Mammary epithelial cell (primary cell): ENCODE measurements at regions not wholly inside any gene's neighbourhood (a gene's known extent, or its start where the extent isn't known, plus 50 kb on each side); places are given as distances from the start of the nearest gene placed in this dataset.

ENCODE experiments used
- EZH2 ChIP-seq: IDR thresholded peaks from 2 replicates; pipeline ENCODE4 v1.6.1; 2012; ENCODE audit warnings: low read length, inconsistent platforms, borderline replicate concordance
- TF ChIP-seq, protein P1 (sequence below), 2 donors: IDR thresholded peaks in 1 of 2; conservative IDR thresholded peaks in 1 of 2; 2 replicates each; pipeline ENCODE4 v1.5.1; 2011 to 2012; ENCODE audit warnings: inconsistent platforms in 2 of 2, low read length in 2 of 2, mild to moderate bottlenecking in 2 of 2, control low read depth in 1 of 2, low read depth in 1 of 2; ENCODE audit not compliant: insufficient read depth in 1 of 2; ENCODE audit errors: extremely low read depth in 1 of 2

DNA sequence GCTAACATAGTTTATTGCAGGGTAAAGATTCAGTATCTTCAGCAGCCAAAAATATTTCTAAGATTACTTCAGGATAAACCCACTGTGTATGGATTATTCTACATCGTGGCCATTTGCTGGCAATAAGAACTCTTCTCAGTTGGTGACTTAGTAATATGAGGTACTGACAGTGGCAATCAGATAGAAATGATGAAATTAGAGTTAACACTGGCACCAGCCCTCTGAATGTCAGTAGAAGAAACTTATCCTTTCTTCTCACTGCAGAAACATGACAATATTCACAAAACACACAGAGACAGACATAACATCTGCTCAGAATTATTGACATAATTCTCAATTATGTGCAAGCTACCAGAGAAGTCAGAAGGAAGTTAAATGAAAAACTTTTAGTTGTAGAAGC is 246.3 kb upstream of the COL3A1 start:
- TF ChIP-seq, protein P1, sequence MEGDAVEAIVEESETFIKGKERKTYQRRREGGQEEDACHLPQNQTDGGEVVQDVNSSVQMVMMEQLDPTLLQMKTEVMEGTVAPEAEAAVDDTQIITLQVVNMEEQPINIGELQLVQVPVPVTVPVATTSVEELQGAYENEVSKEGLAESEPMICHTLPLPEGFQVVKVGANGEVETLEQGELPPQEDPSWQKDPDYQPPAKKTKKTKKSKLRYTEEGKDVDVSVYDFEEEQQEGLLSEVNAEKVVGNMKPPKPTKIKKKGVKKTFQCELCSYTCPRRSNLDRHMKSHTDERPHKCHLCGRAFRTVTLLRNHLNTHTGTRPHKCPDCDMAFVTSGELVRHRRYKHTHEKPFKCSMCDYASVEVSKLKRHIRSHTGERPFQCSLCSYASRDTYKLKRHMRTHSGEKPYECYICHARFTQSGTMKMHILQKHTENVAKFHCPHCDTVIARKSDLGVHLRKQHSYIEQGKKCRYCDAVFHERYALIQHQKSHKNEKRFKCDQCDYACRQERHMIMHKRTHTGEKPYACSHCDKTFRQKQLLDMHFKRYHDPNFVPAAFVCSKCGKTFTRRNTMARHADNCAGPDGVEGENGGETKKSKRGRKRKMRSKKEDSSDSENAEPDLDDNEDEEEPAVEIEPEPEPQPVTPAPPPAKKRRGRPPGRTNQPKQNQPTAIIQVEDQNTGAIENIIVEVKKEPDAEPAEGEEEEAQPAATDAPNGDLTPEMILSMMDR (conservative IDR thresholded peaks at IDR 0.05 in 1 of 2, IDR thresholded peaks at IDR 0.05 in 1 of 2; ENCODE audit: extremely low read depth in 1 of 2, insufficient read depth in 1 of 2, low read depth in 1 of 2, low read length in 2 of 2): no peak
- no peak for TF ChIP-seq EZH2
